Suprapubic skin (tissue), 4 donors: ENCODE measurements at regions not wholly inside any gene's neighbourhood (a gene's known extent, or its start where the extent isn't known, plus 50 kb on each side); places are given as distances from the start of the nearest gene placed in this dataset.

Experiments
- DNase-seq, 2 donors: peaks; one replicate each; pipeline ENCODE4 v3.0.0-alpha.2; 2019; ENCODE audit warnings: low spot score in 2 of 2
- H3K27ac ChIP-seq: fragments of 200-600 bp; sonication (generic); one replicate; pipeline ENCODE4 v1.5.1; 2019
- H3K27me3 ChIP-seq: fragments of 200-600 bp; sonication (generic); one replicate; pipeline ENCODE4 v1.5.1; 2019
- H3K36me3 ChIP-seq: fragments of 200-600 bp; sonication (generic); one replicate; pipeline ENCODE4 v1.5.1; 2019
- H3K4me1 ChIP-seq: fragments of 200-600 bp; sonication (generic); one replicate; pipeline ENCODE4 v1.5.1; 2019
- H3K4me3 ChIP-seq: fragments of 200-600 bp; sonication (generic); one replicate; pipeline ENCODE4 v1.5.1; 2019; ENCODE audit warnings: mild to moderate bottlenecking
- H3K9me3 ChIP-seq: fragments of 200-600 bp; sonication (generic); one replicate; pipeline ENCODE4 v1.5.1; 2019
- CTCF ChIP-seq, 2 donors: fragments of 200-600 bp in 1 of 2; fragments of 450-650 bp in 1 of 2; sonication (generic) in 1 of 2; IDR thresholded peaks; one replicate each; pipeline ENCODE4 v1.5.1; 2016 to 2019; ENCODE audit warnings: antibody characterized with exemption in 2 of 2, mild to moderate bottlenecking in 1 of 2, moderate library complexity in 1 of 2
- EP300 ChIP-seq: sonication (generic); formaldehyde crosslinking; IDR thresholded peaks from one replicate; pipeline ENCODE4 v1.6.1; 2017; ENCODE audit warnings: antibody characterized with exemption
- POLR2A ChIP-seq, 2 donors: fragments of 450-650 bp; IDR thresholded peaks; one replicate each; pipeline ENCODE4 v1.6.1; 2017; ENCODE audit warnings: antibody characterized with exemption in 2 of 2, mild to moderate bottlenecking in 2 of 2, moderate library complexity in 2 of 2
- POLR2AphosphoS5 ChIP-seq, 3 donors: sonication (generic); formaldehyde crosslinking; IDR thresholded peaks; one replicate each; pipeline ENCODE4 v1.6.1; 2017; ENCODE audit warnings: antibody characterized with exemption in 3 of 3
- WGBS: methylation state at CpG from one replicate; pipeline ENCODE4 v1.1.5; 2018; 5-methylcytosine and 5-hydroxymethylcytosine counted together

DNA sequence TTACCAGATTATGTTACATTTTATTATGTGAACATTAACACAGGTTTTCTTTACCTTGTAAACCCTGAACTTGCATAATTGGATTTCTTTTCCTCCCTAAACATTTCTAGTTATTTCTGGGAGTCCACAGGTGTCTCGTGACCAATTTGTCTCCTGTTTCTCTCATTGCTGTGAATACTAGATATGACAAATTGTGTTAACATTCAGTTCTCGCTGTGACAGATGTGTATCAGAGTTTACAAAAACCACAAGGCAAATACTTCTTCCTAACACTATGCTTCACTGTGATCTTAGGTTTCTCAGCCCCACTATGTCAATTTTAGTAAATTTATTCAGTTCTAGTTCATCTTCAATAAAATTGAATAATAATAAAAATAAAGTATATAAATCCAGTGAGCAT, 1554.9 kb downstream of the EFNB2 start:
- Histone ChIP-seq H3K9me3 (no peaks in the 10 kb centered on the region), H3K27ac (no peak overlapping the region), H3K36me3 (no peaks in the 10 kb centered on the region), H3K4me1 (peaks cover 10% of the 10 kb centered on the region), H3K27me3 (no peaks in the 10 kb centered on the region), H3K4me3 (no peak overlapping the region)
- no peak for TF ChIP-seq POLR2A (IDR thresholded peaks at IDR 0.05)
- no peak for TF ChIP-seq POLR2AphosphoS5 (IDR thresholded peaks at IDR 0.05)
- TF ChIP-seq CTCF (IDR thresholded peaks at IDR 0.05): no peak
- no peak for TF ChIP-seq EP300
- 82% methylated on average over 2 of the region's 2 CpGs for WGBS
- no peak for DNase-seq

DNA sequence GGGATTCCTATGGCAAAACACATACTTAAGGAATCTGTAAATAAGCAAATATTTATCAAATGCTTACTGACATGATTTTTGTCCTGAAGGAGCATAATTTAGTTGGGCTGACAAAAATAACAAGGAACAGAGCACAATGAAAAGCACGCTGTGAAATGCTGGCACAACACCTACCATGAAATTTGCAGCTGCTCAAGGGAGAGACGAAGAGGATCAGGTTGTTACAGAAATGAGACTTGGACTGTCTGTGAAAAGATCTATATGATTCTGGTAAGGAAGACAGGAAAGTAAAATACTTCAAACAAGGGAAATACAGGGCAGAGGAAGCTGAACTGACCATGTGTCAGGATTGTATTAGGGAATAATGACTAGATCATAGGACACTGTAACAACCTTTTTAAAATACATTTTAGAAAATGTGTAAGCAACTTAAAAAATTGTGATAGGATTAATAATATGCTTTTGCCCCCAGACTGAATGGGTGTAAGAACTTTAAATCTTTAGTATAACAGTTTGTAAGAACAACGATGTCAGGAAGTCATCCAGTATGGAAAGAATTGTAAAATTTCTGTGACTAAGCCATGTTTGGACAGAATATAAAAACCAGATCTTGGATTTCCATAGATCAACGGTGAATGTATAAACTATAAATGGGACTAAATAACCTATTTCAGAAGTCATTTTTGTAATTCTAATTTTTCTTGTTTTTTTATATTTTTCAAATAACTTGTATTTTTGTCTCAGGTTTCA, 1556.0 kb downstream of the EFNB2 start:
- H3K27ac ChIP-seq: no peak overlapping the region
- no peaks in the 10 kb centered on the region for H3K36me3 ChIP-seq
- H3K27me3 ChIP-seq: no peaks in the 10 kb centered on the region
- 66% methylated on average over 4 of the region's 4 CpGs for WGBS
- H3K9me3 ChIP-seq: no peaks in the 10 kb centered on the region
- DNase-seq: no peak
- peaks cover 10% of the 10 kb centered on the region for H3K4me1 ChIP-seq
- TF ChIP-seq CTCF (IDR thresholded peaks at IDR 0.05) (no peak), POLR2AphosphoS5 (IDR thresholded peaks at IDR 0.05) (no peak), POLR2A (IDR thresholded peaks at IDR 0.05) (no peak), EP300 (no peak)
- H3K4me3 ChIP-seq: no peak overlapping the region

- no peaks in the 10 kb centered on the region for H3K27me3 ChIP-seq
- H3K36me3 ChIP-seq: no peaks in the 10 kb centered on the region
- H3K4me1 ChIP-seq: no peaks in the 10 kb centered on the region
- H3K4me3 ChIP-seq: no peak overlapping the region
- no peaks in the 10 kb centered on the region for H3K9me3 ChIP-seq
- no peak for DNase-seq
- no peak for TF ChIP-seq EP300
- no peak for TF ChIP-seq POLR2A (IDR thresholded peaks at IDR 0.05)
- no peak for TF ChIP-seq CTCF (IDR thresholded peaks at IDR 0.05)
- no peak for TF ChIP-seq POLR2AphosphoS5 (IDR thresholded peaks at IDR 0.05)
- 45% methylated on average over 2 of the region's 2 CpGs for WGBS
- H3K27ac ChIP-seq: no peak overlapping the region
Observed at GRCh38 chr13:104976986-104977385, 1558.5 kb downstream of the EFNB2 start.

DNA sequence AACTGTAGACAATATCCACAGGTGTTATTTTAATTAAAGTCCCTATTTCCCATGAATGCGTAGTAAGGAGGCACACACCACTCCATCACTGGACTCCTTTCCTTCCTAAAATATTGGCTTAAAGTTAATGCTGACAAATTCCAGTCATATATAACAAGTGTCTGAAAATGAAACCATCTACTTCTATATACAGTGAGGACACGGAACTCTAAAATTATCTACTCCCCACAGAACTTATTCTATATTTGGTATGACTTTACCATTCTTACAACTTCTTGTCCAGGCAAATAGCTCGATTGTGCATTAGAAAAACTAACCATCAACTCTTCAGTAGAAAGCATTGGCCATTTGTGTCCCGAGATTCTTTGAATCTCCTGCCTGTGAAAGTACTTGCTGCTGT, 1560.2 kb downstream of the EFNB2 start:
- H3K4me1 ChIP-seq: no peaks in the 10 kb centered on the region
- no peak overlapping the region for H3K4me3 ChIP-seq
- H3K27me3 ChIP-seq: no peaks in the 10 kb centered on the region
- no peak for DNase-seq
- no peaks in the 10 kb centered on the region for H3K36me3 ChIP-seq
- no peak overlapping the region for H3K27ac ChIP-seq
- H3K9me3 ChIP-seq: no peaks in the 10 kb centered on the region
- WGBS: 62% methylated on average over 4 of the region's 4 CpGs
- TF ChIP-seq POLR2AphosphoS5 (IDR thresholded peaks at IDR 0.05) (no peak), CTCF (IDR thresholded peaks at IDR 0.05) (no peak), POLR2A (IDR thresholded peaks at IDR 0.05) (no peak), EP300 (no peak)

DNA sequence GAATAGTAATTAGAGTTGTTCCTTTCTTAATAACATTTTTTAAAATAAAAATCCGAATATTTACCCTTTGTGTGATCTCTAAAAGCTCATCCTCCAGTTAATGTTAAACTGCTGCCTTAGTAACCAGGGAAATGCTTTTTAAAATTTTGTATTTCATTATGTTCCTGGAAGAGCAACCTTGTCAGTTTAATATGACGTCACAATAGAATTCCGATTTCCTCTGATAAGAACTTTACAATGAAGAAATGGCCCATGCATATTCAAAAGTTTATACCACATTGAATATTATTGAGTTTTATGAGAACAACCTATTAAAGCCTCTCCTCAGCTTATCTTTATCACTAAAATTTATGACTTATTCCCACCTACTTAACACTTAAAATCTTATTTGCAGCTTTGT, 1566.6 kb downstream of the EFNB2 start:
- WGBS: 88% methylated on average over 3 of the region's 3 CpGs
- H3K27ac ChIP-seq: no peak overlapping the region
- H3K9me3 ChIP-seq: no peaks in the 10 kb centered on the region
- no peaks in the 10 kb centered on the region for H3K27me3 ChIP-seq
- no peak overlapping the region for H3K4me3 ChIP-seq
- TF ChIP-seq POLR2AphosphoS5 (IDR thresholded peaks at IDR 0.05): no peak
- TF ChIP-seq CTCF (IDR thresholded peaks at IDR 0.05): no peak
- TF ChIP-seq EP300: no peak
- TF ChIP-seq POLR2A (IDR thresholded peaks at IDR 0.05): no peak
- no peak for DNase-seq
- no peaks in the 10 kb centered on the region for H3K4me1 ChIP-seq
- no peaks in the 10 kb centered on the region for H3K36me3 ChIP-seq
